ENCODE measurements at regions not wholly inside any gene's neighbourhood (a gene's known extent, or its start where the extent isn't known, plus 50 kb on each side); places are given as distances from the start of the nearest gene placed in this dataset.

- TF ChIP-seq EP300 (IDR thresholded peaks at IDR 0.05; ENCODE audit: borderline replicate concordance): no peak
- TF ChIP-seq CEBPB (IDR thresholded peaks at IDR 0.05): no peak
Observed at GRCh38 chr7:15938115-15938514, 251.6 kb upstream of the MEOX2 start.
